ENCODE measurements at regions not wholly inside any gene's neighbourhood (a gene's known extent, or its start where the extent isn't known, plus 50 kb on each side); places are given as distances from the start of the nearest gene placed in this dataset.

DNA sequence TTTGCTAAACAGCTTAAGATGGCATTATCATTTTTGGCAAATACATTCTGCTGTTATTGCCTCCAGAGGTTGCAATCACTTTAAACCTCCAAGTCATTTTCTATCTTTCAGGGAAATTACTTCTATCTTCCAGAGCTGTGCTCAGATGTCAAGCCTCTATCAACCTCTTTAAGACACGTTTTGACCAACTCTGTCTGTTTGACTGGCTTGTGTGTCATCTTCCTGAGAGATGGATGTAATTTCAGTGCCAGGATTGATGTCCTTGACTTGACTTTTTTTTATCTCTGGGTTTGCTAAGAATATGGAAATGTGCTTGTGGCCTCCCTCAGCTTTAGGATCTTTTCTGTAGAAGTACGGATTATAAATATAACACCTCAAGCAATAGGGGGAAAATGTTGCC lies 263.4 kb downstream of the GLUD2 start:
- TF ChIP-seq, protein P1, sequence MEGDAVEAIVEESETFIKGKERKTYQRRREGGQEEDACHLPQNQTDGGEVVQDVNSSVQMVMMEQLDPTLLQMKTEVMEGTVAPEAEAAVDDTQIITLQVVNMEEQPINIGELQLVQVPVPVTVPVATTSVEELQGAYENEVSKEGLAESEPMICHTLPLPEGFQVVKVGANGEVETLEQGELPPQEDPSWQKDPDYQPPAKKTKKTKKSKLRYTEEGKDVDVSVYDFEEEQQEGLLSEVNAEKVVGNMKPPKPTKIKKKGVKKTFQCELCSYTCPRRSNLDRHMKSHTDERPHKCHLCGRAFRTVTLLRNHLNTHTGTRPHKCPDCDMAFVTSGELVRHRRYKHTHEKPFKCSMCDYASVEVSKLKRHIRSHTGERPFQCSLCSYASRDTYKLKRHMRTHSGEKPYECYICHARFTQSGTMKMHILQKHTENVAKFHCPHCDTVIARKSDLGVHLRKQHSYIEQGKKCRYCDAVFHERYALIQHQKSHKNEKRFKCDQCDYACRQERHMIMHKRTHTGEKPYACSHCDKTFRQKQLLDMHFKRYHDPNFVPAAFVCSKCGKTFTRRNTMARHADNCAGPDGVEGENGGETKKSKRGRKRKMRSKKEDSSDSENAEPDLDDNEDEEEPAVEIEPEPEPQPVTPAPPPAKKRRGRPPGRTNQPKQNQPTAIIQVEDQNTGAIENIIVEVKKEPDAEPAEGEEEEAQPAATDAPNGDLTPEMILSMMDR (IDR thresholded peaks at IDR 0.05) = no peak
- DNase-seq = no peak

DNA sequence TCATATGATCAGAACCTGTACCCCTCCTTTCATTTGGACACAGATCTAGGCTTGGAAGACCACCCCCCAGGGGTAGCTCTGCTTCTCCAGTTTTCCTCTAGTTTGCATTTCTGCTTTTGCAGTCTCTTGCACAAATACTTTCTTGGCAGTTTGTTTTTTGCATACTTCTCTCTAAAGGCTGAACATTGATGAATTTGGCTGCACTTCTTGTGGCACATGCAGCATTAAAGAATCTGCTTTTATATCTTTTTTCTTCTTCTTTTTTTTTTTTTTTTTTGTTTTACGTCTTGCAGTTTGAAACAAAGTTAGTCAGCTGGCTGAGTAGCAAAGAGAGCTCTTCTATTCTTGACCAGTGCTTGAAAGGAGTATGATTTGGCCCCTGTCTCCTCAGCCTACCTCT lies 273.0 kb downstream of the GLUD2 start:
- ATAC-seq (no peak), DNase-seq (no peak)
- WGBS, 3 donors = 58 to 64% (median 62%) methylated on average over 1 of the region's 1 CpG
- intact Hi-C loops (cut with DNase I) = no loop called here
- H3K27ac ChIP-seq = no peak overlapping the region
- no peaks in the 10 kb centered on the region for H3K4me1 ChIP-seq
- H3K36me3 ChIP-seq (ENCODE audit: insufficient read depth in 1 of 2, low read depth in 1 of 2) = no peaks in the 10 kb centered on the region
- H3K4me3 ChIP-seq = no peak overlapping the region
- no peaks in the 10 kb centered on the region for H3K27me3 ChIP-seq (ENCODE audit: insufficient read depth in 3 of 3, low read length in 2 of 3)
- TF ChIP-seq, protein P1 (IDR thresholded peaks at IDR 0.05) = no peak
- no peaks in the 10 kb centered on the region for H3K9me3 ChIP-seq

More for the DNA sequence above, 263.4 kb downstream of the GLUD2 start:
- H3K4me1 ChIP-seq = no peaks in the 10 kb centered on the region
- H3K36me3 ChIP-seq (ENCODE audit: insufficient read depth in 1 of 2, low read depth in 1 of 2) = no peaks in the 10 kb centered on the region
- WGBS, 3 donors = 47 to 65% (median 53%) methylated on average over 2 of the region's 2 CpGs
- H3K4me3 ChIP-seq = no peak overlapping the region
- H3K27ac ChIP-seq = no peak overlapping the region
- no peaks in the 10 kb centered on the region for H3K27me3 ChIP-seq (ENCODE audit: insufficient read depth in 3 of 3, low read length in 2 of 3)
- intact Hi-C loops (cut with DNase I) = no loop called here
- no peaks in the 10 kb centered on the region for H3K9me3 ChIP-seq
- ATAC-seq = no peak

DNA sequence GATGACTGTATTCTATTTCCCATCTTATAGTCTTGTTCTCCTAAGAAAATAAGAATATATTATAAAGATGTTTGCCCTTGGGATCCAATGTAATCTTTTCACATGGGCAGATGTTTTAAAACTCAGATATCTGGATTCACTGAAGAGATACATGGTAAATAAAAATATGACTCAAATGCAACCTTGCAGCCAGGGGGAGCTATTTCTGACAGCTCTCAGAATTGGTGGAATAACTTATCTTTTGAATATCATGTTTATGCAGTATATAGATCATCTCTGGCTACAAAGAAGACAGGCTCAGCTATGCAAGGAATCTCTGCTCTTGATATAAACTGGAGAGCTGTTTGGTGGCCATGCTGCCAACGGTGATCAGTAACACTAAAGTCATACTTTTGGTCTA lies 274.7 kb downstream of the GLUD2 start:
- intact Hi-C loops (cut with DNase I) = no loop called here
- H3K4me3 ChIP-seq = no peak overlapping the region
- no peaks in the 10 kb centered on the region for H3K9me3 ChIP-seq
- no peaks in the 10 kb centered on the region for H3K36me3 ChIP-seq (ENCODE audit: insufficient read depth in 1 of 2, low read depth in 1 of 2)
- TF ChIP-seq, protein P1 (IDR thresholded peaks at IDR 0.05) = no peak
- no peak for DNase-seq
- no peaks in the 10 kb centered on the region for H3K27me3 ChIP-seq (ENCODE audit: insufficient read depth in 3 of 3, low read length in 2 of 3)
- no peaks in the 10 kb centered on the region for H3K4me1 ChIP-seq
- WGBS, 3 donors = 60 to 78% (median 63%) methylated on average over 1 of the region's 1 CpG
- no peak for ATAC-seq
- H3K27ac ChIP-seq = no peak overlapping the region

DNA sequence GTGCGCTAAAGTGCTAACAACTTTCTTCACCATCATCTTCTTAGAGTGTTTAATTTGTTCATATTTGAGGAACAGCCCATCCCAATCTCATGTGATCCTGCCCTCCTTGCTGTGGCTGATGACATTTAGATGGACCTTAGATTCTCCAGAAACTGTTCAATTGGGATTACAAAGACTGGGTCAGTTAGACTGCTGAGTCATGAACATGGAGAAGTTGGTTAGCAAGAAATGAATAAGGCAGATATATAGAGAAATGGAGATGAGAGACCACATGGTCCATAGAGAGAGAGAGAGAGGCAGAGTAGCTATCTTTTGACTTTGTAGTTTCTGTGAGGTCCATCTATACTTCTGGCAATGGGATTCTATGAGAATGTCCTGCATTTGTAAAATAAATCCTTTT lies 275.9 kb downstream of the GLUD2 start:
- H3K27me3 ChIP-seq (ENCODE audit: insufficient read depth in 3 of 3, low read length in 2 of 3) = no peaks in the 10 kb centered on the region
- intact Hi-C loops (cut with DNase I) = no loop called here
- WGBS, 3 donors = 88 to 91% (median 88%) methylated on average over 1 of the region's 1 CpG
- no peak overlapping the region for H3K4me3 ChIP-seq
- H3K36me3 ChIP-seq (ENCODE audit: insufficient read depth in 1 of 2, low read depth in 1 of 2) = no peaks in the 10 kb centered on the region
- H3K9me3 ChIP-seq = no peaks in the 10 kb centered on the region
- TF ChIP-seq, protein P1 (IDR thresholded peaks at IDR 0.05) = no peak
- no peak for ATAC-seq
- no peaks in the 10 kb centered on the region for H3K4me1 ChIP-seq
- H3K27ac ChIP-seq = no peak overlapping the region
- no peak for DNase-seq

DNA sequence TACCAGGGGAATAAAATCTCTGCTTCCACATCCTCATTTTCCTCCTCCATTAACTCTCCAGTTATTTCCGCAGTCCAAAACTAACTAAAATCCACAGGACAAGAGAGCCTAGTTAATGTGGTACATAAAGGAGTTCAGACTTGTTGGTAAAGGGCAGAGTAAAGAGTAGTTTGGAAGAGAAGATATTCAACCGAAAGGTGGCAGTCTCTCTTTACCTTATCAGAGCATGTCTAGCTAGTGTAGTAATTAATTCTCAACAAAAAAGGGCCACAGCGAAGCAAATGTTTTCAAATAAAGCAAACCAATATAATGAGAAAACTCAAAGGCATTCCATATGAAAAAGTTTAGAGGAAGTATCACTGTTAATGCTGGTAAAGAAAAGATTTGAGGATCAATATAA lies 286.5 kb downstream of the GLUD2 start:
- DNase-seq (no peak), ATAC-seq (no peak)
- Histone ChIP-seq H3K9me3 (no peaks in the 10 kb centered on the region), H3K27ac (no peak overlapping the region), H3K4me1 (no peaks in the 10 kb centered on the region), H3K4me3 (no peak overlapping the region), H3K27me3 (ENCODE audit: insufficient read depth in 3 of 3, low read length in 2 of 3) (no peaks in the 10 kb centered on the region), H3K36me3 (ENCODE audit: insufficient read depth in 1 of 2, low read depth in 1 of 2) (no peaks in the 10 kb centered on the region)
- TF ChIP-seq, protein P1 (IDR thresholded peaks at IDR 0.05) = no peak
- WGBS, 3 donors = 40 to 65% (median 62%) methylated on average over 3 of the region's 3 CpGs
- intact Hi-C loops (cut with DNase I) = no loop called here
